ENCODE measurements at regions not wholly inside any gene's neighbourhood (a gene's known extent, or its start where the extent isn't known, plus 50 kb on each side); places are given as distances from the start of the nearest gene placed in this dataset.

DNA sequence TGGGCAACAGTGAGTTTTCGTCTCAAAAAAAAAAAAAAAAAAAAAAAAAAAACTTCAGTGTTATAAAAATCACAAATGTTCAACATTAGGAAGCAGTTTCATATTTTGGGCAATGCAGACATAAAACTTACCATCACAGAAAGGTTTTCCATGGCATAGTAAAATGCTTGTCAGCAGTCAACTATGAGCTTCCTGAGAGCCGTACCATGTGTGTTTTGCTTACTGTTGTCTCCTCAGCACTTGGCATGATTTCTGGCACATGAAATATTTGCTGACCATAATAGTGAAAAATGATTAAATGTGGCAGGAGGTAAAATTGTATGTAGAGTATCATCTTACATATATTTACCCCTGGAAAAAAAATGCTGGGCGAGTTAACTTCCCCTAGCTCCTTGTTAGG lies 237.5 kb upstream of the SLC35B3 start:
- no peak for DNase-seq

- DNase-seq, result no peak
Measured at GRCh38 chr6:8670792-8671191, 235.4 kb upstream of the SLC35B3 start.

DNA sequence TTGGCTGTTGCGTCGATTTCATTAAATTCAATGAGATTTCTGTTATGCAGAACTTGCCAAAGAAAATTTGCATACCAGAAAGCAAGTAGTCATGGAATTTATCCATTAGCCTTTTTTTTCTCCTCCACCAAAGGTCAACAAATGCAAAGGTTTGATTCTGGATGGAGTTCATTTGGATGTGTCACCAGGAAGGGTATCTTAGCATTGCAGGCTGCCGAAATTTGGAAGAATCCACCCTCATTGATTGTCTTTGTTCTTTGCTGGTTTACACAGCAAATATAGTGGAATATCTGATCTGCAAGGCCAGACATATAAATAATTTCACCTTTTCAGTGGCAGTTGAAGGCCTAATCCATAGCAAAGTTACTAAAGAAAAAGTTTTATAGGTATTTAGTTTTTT lies 229.4 kb upstream of the SLC35B3 start:
- DNase-seq, result no peak

GRCh38 chr6:8664070-8664469 lies 228.7 kb upstream of the SLC35B3 start:
- no peak for DNase-seq

DNA sequence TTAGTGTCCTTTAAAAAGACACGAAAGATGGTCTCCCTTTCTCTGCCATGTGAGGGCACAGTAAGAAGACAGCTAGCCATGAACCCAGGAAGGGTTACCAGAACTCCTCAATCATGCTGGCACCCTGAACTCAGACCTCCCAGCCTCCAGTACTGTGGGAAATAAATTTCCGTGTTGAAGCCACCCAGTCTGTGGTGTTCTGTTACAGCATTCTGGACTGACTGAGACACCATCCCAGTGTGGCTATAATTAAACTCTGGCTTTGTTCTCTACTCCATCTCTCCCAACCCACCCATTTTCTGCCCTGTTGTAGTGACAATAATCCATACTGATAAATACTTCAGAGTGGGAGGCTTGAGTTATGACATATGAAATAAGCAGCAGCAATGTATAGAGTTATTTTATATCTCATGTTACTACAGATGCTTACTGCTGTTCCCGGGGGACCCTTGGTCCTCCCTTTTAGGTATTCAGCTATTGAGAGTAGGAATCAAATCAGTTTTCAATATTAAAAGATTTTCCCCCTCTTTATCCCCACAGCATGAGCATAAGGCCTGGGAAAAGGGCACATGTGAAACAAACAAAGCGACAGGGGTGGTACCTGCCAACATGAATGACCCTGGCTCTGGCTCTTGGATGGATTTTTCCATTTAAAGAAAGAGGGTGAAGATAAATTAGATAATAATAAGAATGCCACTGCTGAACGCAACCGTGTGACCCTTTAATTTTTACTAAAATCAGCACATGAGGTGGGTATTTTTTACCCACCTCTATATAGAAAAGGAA lies 224.3 kb upstream of the SLC35B3 start:
- DNase-seq, result no peak

- DNase-seq, result no peak
Measured at GRCh38 chr6:8658416-8658815, 223.1 kb upstream of the SLC35B3 start.

- DNase-seq, result no peak
Measured at GRCh38 chr6:8657522-8657921, 222.2 kb upstream of the SLC35B3 start.

DNA sequence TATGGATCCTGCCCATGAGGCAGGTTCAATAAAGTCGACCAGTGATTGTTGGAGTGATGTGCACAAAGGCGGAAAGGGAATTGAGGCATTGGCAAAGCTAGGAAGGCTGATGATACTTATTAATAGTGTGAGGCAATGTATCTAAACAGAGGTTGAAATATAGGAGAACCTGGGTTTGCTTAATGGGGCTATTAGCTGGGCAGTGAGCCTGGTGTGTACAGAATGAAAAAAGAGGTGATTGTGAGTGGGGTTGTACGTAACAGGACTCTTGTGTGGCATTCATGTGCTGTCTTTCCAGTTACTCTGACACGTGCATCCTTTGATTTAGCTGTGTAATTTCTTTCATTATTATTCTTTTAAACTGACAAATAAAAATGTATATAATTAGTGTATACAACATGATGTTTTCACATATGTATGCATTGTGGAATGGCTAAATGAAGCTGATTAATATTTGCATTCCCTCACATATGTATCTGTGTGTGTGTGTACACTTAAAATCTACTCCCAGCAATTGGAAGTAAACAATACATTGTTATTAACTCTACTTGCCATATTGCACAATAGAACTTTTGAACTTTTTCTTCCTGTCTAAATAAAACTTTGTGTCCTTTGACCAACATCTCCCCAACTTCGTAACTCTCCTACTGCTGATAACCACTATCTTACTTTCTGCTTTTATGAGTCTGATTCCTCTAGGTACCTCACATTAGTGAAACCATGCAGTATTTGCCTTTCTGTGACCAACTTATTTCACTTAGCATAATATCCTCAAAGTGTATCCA lies 220.5 kb upstream of the SLC35B3 start:
- no peak for DNase-seq

- no peak for DNase-seq
Measured at GRCh38 chr6:8652710-8653109, 217.4 kb upstream of the SLC35B3 start.

GRCh38 chr6:8651998-8652397 lies 216.7 kb upstream of the SLC35B3 start:
- no peak for DNase-seq

DNA sequence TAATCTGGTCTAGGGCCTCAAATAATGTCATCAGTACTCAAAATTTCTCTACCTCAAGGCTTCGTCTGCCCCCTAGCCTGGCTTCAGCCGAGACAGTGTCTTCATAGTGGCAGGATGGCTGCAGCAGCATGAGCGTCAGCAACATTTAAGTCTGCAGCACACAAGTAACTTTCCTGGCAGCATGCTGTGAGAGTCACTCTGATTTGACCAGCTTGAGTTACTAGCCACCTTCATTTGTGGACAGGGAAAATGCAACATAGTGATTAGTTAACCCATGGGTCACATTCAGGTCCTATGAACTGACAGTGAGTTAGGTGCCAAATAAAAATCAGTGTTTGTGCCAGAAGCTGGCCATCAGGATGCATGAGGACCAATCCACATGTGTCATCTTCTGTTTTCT lies 209.9 kb upstream of the SLC35B3 start:
- DNase-seq, result no peak

DNA sequence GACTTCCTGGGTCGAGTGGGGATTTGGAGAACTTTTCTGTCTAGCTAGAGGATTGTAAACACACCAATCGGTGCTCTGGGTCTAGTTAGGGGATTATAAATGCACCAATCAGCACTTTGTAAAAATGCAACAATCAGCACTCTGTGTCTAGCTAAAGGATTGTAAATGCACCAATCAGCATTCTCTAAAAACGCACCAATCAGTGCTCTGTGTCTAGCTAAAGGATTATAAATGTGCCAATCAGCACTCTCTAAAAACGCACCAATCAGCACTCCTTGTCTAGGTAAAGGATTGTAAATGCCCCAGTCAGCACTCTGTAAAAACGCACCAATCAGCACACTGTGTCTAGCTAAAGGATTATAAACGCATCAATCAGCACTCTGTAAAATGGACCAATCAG lies 209.0 kb upstream of the SLC35B3 start:
- no peak for DNase-seq

DNA sequence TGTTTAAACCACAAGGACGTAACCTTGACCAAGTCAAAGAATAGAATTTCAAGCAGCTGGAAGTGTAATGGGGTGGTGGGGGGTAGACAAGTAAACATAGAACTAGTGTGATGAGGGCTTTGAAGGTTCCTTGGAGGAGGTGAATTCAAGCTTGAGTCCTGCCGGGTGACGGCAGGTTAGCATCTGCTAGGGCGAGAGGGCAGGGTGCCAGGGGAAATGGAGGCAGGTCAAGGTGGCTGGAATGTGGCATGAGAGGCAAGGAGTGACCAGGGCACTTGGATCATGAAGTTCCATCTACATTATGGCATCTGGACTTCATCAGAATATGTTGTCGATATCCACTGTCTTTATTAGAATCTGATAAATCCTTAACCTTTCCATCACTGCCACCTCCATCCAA lies 207.5 kb upstream of the SLC35B3 start:
- DNase-seq, result no peak

- DNase-seq, result no peak
Measured at GRCh38 chr6:8642131-8642530, 206.8 kb upstream of the SLC35B3 start.

DNA sequence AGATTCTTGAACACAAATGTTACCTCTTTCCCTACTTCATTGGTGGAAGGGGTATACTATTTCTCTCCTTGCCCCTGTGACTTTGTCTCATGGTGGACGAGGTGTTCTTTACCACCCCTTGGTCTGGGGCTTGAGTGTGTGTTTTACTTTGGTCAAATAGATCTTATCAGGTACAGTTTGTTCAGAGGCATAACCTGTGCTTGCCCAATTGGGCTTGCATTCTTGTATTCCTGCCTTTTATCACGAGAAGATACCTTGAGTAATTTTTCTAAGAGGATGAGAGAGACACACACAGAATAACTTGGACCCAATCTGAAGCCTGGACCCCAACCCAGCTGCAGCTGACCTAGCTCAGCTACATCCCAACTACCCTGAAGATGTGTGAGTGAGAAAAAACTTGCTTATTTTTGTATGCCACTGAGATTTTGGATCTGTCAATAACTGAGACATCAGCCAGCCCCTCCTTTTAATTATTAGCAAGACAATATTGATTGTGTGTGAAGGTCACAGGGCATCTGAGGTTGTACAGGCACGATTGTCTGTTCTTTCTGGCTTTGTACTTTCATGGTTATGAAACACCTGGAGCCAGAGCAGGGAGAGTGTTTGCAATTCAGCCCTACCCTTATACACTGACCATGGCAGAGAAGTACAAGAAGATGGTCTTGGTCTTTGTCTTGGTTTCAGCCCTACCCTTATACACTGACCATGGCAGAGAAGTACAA lies 204.7 kb upstream of the SLC35B3 start:
- DNase-seq, result no peak

DNA sequence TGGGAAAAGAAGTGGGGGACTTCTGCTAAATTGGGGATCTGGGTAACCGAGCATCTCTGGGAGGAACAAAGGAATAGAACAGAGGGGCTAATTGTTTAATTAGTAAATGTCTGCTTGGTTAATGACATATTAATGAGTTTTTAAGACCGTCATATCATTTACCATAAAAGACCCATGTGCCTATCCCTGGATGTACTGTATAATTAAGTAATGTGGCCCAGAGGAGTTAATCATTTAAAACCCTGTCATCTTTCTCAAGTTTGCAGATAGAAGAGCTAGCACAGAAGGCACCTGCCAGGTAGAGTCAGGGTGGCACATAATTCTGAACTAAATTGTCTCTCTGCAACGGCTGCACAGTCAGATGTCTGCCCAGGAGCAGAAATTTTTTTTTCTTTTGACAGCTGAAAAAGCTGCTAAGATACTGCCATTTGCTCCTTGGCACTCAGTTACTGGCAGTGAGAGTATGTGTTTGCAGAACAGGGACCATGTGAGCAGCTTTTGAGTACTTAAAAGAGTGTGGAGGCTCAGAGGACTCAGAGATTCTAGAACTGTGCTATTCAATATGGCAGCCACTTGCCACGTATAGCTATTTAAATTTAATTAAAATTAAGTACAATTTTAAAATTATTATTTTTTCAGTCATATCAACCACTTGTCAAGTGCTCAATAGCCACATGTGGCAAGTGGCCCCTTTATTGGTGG lies 202.7 kb upstream of the SLC35B3 start:
- no peak for DNase-seq

- no peak for DNase-seq
Measured at GRCh38 chr6:8633762-8634161, 198.4 kb upstream of the SLC35B3 start.

- no peak for DNase-seq
Measured at GRCh38 chr6:8628736-8629135, 193.4 kb upstream of the SLC35B3 start.

GRCh38 chr6:8628063-8628462 lies 192.7 kb upstream of the SLC35B3 start:
- no peak for DNase-seq

GRCh38 chr6:8627085-8627861 lies 191.9 kb upstream of the SLC35B3 start:
- peak; percentile 32 for DNase-seq

DNA sequence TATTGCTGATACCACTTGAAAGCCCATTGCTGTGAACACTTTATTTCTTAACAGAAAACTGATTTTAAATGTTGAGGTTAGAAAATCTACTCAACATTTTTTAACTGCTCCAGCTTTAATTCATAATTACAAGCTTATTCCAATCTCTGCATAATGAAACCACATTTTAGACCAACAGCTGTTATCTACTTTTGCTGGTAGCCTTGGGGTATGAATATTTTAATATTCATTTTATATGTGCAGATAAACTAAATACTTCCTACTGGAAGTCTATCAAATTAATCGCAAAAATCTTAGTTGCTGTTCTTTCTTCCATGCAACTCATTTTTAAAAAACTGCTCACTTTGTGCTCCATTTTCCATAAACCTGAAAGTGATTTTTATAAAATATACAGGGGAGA lies 189.3 kb upstream of the SLC35B3 start:
- DNase-seq, result no peak

GRCh38 chr6:8623441-8623840 lies 188.1 kb upstream of the SLC35B3 start:
- no peak for DNase-seq
